Gastroesophageal sphincter (tissue), 3 donors: ENCODE measurements at regions not wholly inside any gene's neighbourhood (a gene's known extent, or its start where the extent isn't known, plus 50 kb on each side); places are given as distances from the start of the nearest gene placed in this dataset.

ENCODE experiments used
- CTCF ChIP-seq, 4 experiments: fragments of 200-600 bp in 2 of 4; fragments of 450-650 bp in 2 of 4; sonication (generic) in 1 of 4; IDR thresholded peaks; one replicate each; pipeline ENCODE4 v1.5.1; 2017 to 2019; ENCODE audit warnings: antibody characterized with exemption in 4 of 4, mild to moderate bottlenecking in 2 of 4, moderate library complexity in 2 of 4
- EP300 ChIP-seq: sonication (generic); formaldehyde crosslinking; IDR thresholded peaks from one replicate; pipeline ENCODE4 v1.6.1; 2017; ENCODE audit warnings: antibody characterized with exemption, mild to moderate bottlenecking
- POLR2A ChIP-seq, 2 donors: fragments of 450-650 bp; IDR thresholded peaks; one replicate each; pipeline ENCODE4 v1.6.1; 2017; ENCODE audit warnings: antibody characterized with exemption in 2 of 2, mild to moderate bottlenecking in 2 of 2, moderate library complexity in 1 of 2
- POLR2AphosphoS5 ChIP-seq: sonication (generic); formaldehyde crosslinking; IDR thresholded peaks from one replicate; pipeline ENCODE4 v1.6.1; 2017; ENCODE audit warnings: antibody characterized with exemption

- TF ChIP-seq CTCF (IDR thresholded peaks at IDR 0.05) (no peak), POLR2A (IDR thresholded peaks at IDR 0.05) (no peak), POLR2AphosphoS5 (no peak), EP300 (no peak)
These were observed 150.6 kb downstream of the CTTN start for GRCh38 chr11:70548976-70549375.
